IMR-90 (cell line): ENCODE measurements at regions not wholly inside any gene's neighbourhood (a gene's known extent, or its start where the extent isn't known, plus 50 kb on each side); places are given as distances from the start of the nearest gene placed in this dataset.

ENCODE experiments used
- ATAC-seq: fragments of 200-7000 bp; cut with Tn5 transposase; 2 replicates; pipeline ENCODE4 v1.9.1; 2020; ENCODE audit warnings: low read depth, mild to moderate bottlenecking, moderate library complexity
- BruUV-seq: library from RNA; stranded (reverse); fragments of 400-500 nt; replicated peaks from 2 replicates; lab custom pipeline; 2021; lab: Mats Ljungman, UMichigan
- CTCF ChIA-PET: fragments of 300-600 bp; formaldehyde crosslinking; extraction: SDS; loops from one replicate; lab custom pipeline; 2021; ENCODE audit warnings: antibody characterized with exemption; lab: Yijun Ruan, JAX
- POLR2A ChIA-PET: fragments of 300-600 bp; sonication (Branson Sonifier 250); formaldehyde crosslinking; loops from one replicate; lab custom pipeline; 2022; ENCODE audit warnings: antibody characterized with exemption; ENCODE audit not compliant: unreplicated experiment; lab: Charles Lee
- DNase-seq: peaks from one replicate; pipeline ENCODE4 v3.0.0; 2013
- H2AFZ ChIP-seq: replicated peaks from 2 replicates; pipeline ENCODE3; 2013; ENCODE audit warnings: low read length, mild to moderate bottlenecking; ENCODE audit not compliant: poor library complexity
- H2AK5ac ChIP-seq: 2 replicates; pipeline ENCODE4 v1.6.1; 2013; ENCODE audit warnings: low read depth, low read length, inconsistent platforms
- H2AK9ac ChIP-seq: replicated peaks from 2 replicates; pipeline ENCODE3; 2013; ENCODE audit warnings: mild to moderate bottlenecking, low read depth, low read length, moderate library complexity; ENCODE audit not compliant: poor library complexity
- H2BK120ac ChIP-seq: 2 replicates; pipeline ENCODE4 v1.6.1; 2013; ENCODE audit warnings: low read depth, low read length, inconsistent platforms
- H2BK15ac ChIP-seq: 3 replicates; pipeline ENCODE4 v1.6.1; 2013; ENCODE audit warnings: low read depth, low read length, inconsistent platforms
- H2BK20ac ChIP-seq: 2 replicates; pipeline ENCODE4 v1.6.1; 2013; ENCODE audit warnings: low read depth, mild to moderate bottlenecking, inconsistent platforms, low read length, moderate library complexity
- H2BK5ac ChIP-seq: 2 replicates; pipeline ENCODE4 v1.6.1; 2013; ENCODE audit warnings: mild to moderate bottlenecking, low read depth, low read length, inconsistent platforms; ENCODE audit not compliant: poor library complexity, severe bottlenecking
- H3K14ac ChIP-seq: replicated peaks from 2 replicates; pipeline ENCODE4 v1.6.1; 2013; ENCODE audit warnings: low read depth, low read length, inconsistent platforms
- H3K18ac ChIP-seq: 2 replicates; pipeline ENCODE4 v1.6.1; 2013; ENCODE audit warnings: low read depth, low read length, control low read depth
- H3K23ac ChIP-seq: 2 replicates; pipeline ENCODE4 v1.6.1; 2013; ENCODE audit warnings: low read depth, low read length, inconsistent platforms
- H3K27ac ChIP-seq: 2 replicates; pipeline ENCODE4 v1.5.1; 2013; ENCODE audit warnings: mild to moderate bottlenecking, control low read depth, low read length; ENCODE audit not compliant: insufficient read depth
- H3K27me3 ChIP-seq: 2 replicates; pipeline ENCODE4 v1.6.1; 2013; ENCODE audit warnings: low read length; ENCODE audit not compliant: control insufficient read depth, insufficient read depth
- H3K36me3 ChIP-seq: 2 replicates; pipeline ENCODE4 v1.6.1; 2013; ENCODE audit warnings: low read length, mixed read lengths; ENCODE audit not compliant: control insufficient read depth, insufficient read depth
- H3K4ac ChIP-seq: 2 replicates; pipeline ENCODE4 v1.6.1; 2013; ENCODE audit warnings: low read depth, low read length, inconsistent platforms
- H3K4me1 ChIP-seq: 2 replicates; pipeline ENCODE4 v1.6.1; 2013; ENCODE audit warnings: low read length, mixed read lengths; ENCODE audit not compliant: control insufficient read depth, insufficient read depth
- H3K4me2 ChIP-seq: 2 replicates; pipeline ENCODE4 v1.6.1; 2013; ENCODE audit warnings: low read depth, mild to moderate bottlenecking, control low read depth, low read length, moderate library complexity
- H3K4me3 ChIP-seq: 2 replicates; pipeline ENCODE4 v1.5.1; 2013; ENCODE audit warnings: low read depth, mild to moderate bottlenecking, control low read depth, low read length, moderate library complexity; ENCODE audit not compliant: insufficient read depth
- H3K56ac ChIP-seq: 2 replicates; pipeline ENCODE4 v1.6.1; 2013; ENCODE audit warnings: low read length, inconsistent platforms; ENCODE audit not compliant: insufficient read depth; ENCODE audit errors: extremely low read depth
- H3K79me1 ChIP-seq, 2 experiments: 2 replicates each; pipeline ENCODE4 v1.6.1; 2013; ENCODE audit warnings: low read length in 2 of 2, inconsistent platforms in 1 of 2, low read depth in 1 of 2
- H3K9ac ChIP-seq: 2 replicates; pipeline ENCODE4 v1.6.1; 2013; ENCODE audit warnings: low read depth, low read length, control low read depth
- H3K9me1 ChIP-seq: 2 replicates; pipeline ENCODE4 v1.6.1; 2013; ENCODE audit warnings: low read length, inconsistent platforms; ENCODE audit not compliant: insufficient read depth
- H3K9me3 ChIP-seq: 2 replicates; pipeline ENCODE4 v1.6.1; 2013; ENCODE audit warnings: low read length; ENCODE audit not compliant: control insufficient read depth, insufficient read depth
- H4K20me1 ChIP-seq: 2 replicates; pipeline ENCODE4 v1.6.1; 2013; ENCODE audit warnings: low read length, inconsistent platforms; ENCODE audit not compliant: insufficient read depth
- H4K5ac ChIP-seq: 2 replicates; pipeline ENCODE4 v1.6.1; 2013; ENCODE audit warnings: mild to moderate bottlenecking, low read depth, low read length, control low read depth
- H4K8ac ChIP-seq, 2 experiments: 2 replicates each; pipeline ENCODE4 v1.6.1; 2013; ENCODE audit warnings: low read depth in 2 of 2, low read length in 2 of 2, control low read depth in 1 of 2, inconsistent platforms in 1 of 2
- H4K91ac ChIP-seq: 2 replicates; pipeline ENCODE4 v1.6.1; 2013; ENCODE audit warnings: low read depth, low read length, inconsistent platforms; ENCODE audit not compliant: insufficient read depth
- CEBPB ChIP-seq: IDR thresholded peaks from 2 replicates; pipeline ENCODE4 v1.6.1; 2012; ENCODE audit warnings: low read depth, low read length, improper control_type of control experiment
- FOS ChIP-seq: fragments of 150-350 bp; IDR thresholded peaks from 2 replicates; pipeline ENCODE4 v1.6.1; 2016; ENCODE audit warnings: low read depth, low read length
- MAFK ChIP-seq: IDR thresholded peaks from 2 replicates; pipeline ENCODE4 v1.6.1; 2012; ENCODE audit warnings: low read depth, low read length, improper control_type of control experiment
- NFE2L2 ChIP-seq: fragments of 150-350 bp; IDR thresholded peaks from 2 replicates; pipeline ENCODE4 v1.6.1; 2016; ENCODE audit warnings: low read depth, mild to moderate bottlenecking, low read length
- RCOR1 ChIP-seq: IDR thresholded peaks from 2 replicates; pipeline ENCODE4 v1.6.1; 2012; ENCODE audit warnings: mild to moderate bottlenecking, low read length, improper control_type of control experiment; ENCODE audit not compliant: insufficient replicate concordance
- SMC3 ChIP-seq: fragments of 150-350 bp; IDR thresholded peaks from 2 replicates; pipeline ENCODE4 v1.6.1; 2016; ENCODE audit warnings: low read depth, mild to moderate bottlenecking, antibody characterized with exemption, low read length, moderate library complexity
- WGBS, 2 experiments: methylation state at CpG; one replicate each; pipeline versions ENCODE4 v1.1.5 to v1.1.7; 2013; ENCODE audit warnings: missing lambda C conversion rate in 2 of 2; ENCODE audit not compliant: insufficient read length in 1 of 2; ENCODE audit errors: extremely low coverage in 2 of 2; 5-methylcytosine and 5-hydroxymethylcytosine counted together
- dilution Hi-C: fragments of 300-500 bp; cut with HindIII; formaldehyde crosslinking; loops from one replicate; pipeline ENCODE4 v1.14.3; 2018; ENCODE audit warnings: low sequenced_read_pairs; ENCODE audit not compliant: unreplicated experiment
- in situ Hi-C: fragments of 300-500 bp; cut with MboI; formaldehyde crosslinking; loops from 3 replicates; pipeline ENCODE4 v1.14.3; 2019; ENCODE audit warnings: low sequenced_read_pairs, inconsistent platforms, mixed read lengths
- intact Hi-C: fragments of 100-400 bp; cut with micrococcal nuclease; formaldehyde crosslinking; loops from 2 replicates; pipeline ENCODE4 v1.10.0; 2022

DNA sequence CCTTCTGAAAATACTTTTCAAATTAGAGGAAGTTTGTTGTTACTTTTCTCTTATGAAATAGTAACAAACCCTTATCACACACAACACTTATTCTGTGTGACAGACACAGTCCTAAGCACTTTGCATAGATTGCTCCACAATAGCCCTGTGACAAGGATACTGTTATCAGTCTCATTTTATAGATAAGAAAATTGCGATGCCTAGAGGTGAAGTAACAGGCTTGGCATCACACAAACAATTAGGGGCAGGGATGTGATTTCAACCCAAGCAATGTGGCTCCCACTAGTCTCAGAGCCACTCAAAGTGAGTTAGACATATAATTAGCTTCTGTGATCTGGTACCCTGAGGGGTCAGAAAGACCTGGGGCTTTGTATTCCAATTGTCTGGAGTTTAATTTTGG is 339.9 kb downstream of the FBXO8 start:
- DNase-seq (no peak), ATAC-seq (no peak)
- Histone ChIP-seq H2BK20ac (no peak overlapping the region), H3K56ac (no peak overlapping the region), H3K9me3 (no peaks in the 10 kb centered on the region), H3K79me1 (no peaks in the 10 kb centered on the region), H3K4me3 (no peak overlapping the region), H2AK9ac (no peak overlapping the region), H4K20me1 (no peaks in the 10 kb centered on the region), H3K9me1 (no peaks in the 10 kb centered on the region), H3K27ac (no peak overlapping the region), H2AK5ac (no peak overlapping the region), H3K14ac (no peak overlapping the region), H3K4me2 (no peak overlapping the region), H2BK120ac (no peak overlapping the region), H3K4me1 (no peaks in the 10 kb centered on the region), H2BK15ac (no peak overlapping the region), H4K5ac (no peak overlapping the region), H4K91ac (no peak overlapping the region), H3K4ac (no peak overlapping the region), H3K18ac (no peak overlapping the region), H4K8ac (no peak overlapping the region), H3K9ac (no peak overlapping the region), H2BK5ac (no peak overlapping the region), H2AFZ (no peak overlapping the region), H3K36me3 (no peaks in the 10 kb centered on the region), H3K27me3 (peaks cover under 1% of the 10 kb centered on the region; the same call in 1 of the 2 replicates), H3K23ac (no peak overlapping the region)
- BruUV-seq: no TSS peak
- ChIA-PET POLR2A (no interaction called here), CTCF (no interaction called here)
- TF ChIP-seq MAFK: no peak
- no peak for TF ChIP-seq FOS
- TF ChIP-seq RCOR1: no peak
- no peak for TF ChIP-seq CEBPB
- no peak for TF ChIP-seq NFE2L2
- TF ChIP-seq SMC3: no peak
- in situ Hi-C loops (no loop called here), intact Hi-C loops (no loop called here), dilution Hi-C loops (no loop called here)
- WGBS, 2 experiments: no CpG with 5 or more reads among the region's 1 CpG
